CD1c-positive myeloid dendritic cell (primary cell): ENCODE measurements at regions not wholly inside any gene's neighbourhood (a gene's known extent, or its start where the extent isn't known, plus 50 kb on each side); places are given as distances from the start of the nearest gene placed in this dataset.
"Not testable (repeated sequence)": the region's sequence is repeated elsewhere in the genome, so short reads cannot be mapped to it uniquely, and the experiment has no call there.

Experiments
- DNase-seq: peaks from one replicate; pipeline ENCODE4 v3.0.0-alpha.2; 2016; ENCODE audit errors: extremely low spot score

DNA sequence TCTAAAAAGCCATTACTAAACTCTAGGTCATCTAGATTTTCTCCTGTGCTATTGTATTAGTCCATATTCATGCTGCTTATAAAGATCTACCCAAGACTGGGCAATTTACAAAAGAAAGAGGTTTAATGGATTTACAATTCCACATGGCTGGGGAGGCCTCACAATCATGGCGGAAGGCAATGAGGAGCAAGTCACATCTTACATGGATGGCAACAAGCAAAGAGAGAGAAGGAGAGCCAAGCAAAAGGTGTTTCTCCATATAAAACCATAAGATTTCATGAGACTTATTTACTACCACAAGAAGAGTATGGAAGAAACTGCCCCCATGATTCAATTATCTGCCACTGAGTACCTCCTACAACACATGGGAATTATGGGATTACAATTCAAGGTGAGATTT is 69.6 kb upstream of the CCDC6 start:
- not testable (repeated sequence) for DNase-seq

DNA sequence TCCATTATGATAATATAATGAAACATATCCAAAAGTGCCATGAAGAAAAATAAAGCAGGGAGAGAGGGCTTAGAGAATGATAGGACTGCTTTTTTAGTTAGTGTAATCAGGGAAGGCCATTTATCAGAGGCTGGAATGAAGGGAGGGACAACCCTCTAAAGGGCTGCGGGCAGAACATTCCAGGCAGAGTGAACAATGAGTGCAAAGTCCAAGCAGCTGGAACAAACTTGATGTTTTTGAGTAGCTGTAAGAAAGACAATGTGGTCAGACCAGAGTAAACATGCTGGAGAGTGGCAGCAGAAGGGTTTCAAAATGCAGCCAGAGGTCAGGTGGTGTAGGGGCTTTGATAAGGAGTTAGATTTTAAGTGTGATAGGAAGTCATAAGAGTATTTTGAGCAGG is 65.6 kb upstream of the CCDC6 start:
- DNase-seq: no peak

DNA sequence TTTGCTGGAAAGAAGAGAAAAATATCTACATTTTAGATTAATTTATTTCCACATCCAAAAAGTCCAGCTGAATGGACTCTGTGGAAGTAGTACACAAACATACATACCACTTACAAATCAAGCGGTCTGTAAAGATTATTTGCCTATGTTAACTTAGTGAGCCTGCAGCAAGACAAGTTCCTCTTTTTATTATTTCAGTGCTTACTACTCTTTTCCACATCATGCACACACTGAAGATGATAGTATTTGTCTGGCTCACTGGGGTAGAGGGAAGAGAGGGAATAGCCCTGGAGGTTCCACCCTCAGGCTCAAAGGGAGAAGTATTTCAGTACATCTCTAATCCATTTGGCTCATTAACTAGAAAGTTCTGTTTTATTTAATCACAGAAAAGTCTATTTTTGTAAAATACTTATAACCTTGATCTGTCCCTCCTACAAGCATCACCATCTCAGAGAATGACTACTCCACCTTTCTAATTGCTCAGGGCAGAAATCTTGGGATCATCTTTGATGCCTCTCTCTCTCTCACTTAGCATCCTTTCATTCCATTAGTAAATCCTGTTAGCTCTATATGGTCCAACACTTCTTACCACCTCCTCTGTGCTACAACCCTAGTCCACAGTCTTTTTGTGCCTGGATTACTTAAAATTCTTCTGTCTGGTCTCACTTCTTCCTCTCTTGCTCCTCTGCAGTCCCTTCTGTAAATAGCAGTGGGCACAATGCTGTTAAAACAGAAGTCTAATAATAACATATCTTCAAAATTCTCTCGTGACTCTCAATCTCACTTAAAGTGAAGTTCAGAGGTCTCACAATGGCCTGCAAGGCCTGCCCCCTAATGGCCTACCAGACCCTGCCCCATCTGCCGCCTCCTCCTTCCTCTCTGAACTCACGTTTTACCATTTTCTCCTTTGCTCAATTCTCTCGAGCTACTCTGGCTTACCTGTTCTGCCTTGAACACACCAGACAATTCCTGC is 64.3 kb upstream of the CCDC6 start:
- peak; percentile 9 for DNase-seq

- no peak for DNase-seq
Measured at GRCh38 chr10:59968705-59969104, 62.3 kb upstream of the CCDC6 start.

DNA sequence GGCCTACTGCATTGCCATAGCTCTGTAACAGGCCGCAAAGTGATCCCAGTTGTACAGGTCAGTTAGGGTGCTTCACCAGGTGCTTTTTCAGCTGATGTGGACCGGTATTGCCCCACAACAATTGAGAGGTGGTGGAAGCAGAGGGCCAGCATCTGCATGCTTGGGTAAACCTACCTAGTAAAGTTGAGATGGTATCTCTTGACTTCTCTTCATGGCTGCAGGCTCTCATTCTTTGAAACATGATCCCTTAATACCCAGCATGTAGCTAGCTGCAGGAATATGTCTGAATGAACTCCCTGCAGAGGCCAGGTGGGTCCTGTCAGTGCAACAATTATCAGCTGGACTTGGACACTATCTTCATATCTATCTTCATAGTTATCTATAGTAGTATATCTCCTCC is 60.7 kb upstream of the CCDC6 start:
- DNase-seq: no peak

DNA sequence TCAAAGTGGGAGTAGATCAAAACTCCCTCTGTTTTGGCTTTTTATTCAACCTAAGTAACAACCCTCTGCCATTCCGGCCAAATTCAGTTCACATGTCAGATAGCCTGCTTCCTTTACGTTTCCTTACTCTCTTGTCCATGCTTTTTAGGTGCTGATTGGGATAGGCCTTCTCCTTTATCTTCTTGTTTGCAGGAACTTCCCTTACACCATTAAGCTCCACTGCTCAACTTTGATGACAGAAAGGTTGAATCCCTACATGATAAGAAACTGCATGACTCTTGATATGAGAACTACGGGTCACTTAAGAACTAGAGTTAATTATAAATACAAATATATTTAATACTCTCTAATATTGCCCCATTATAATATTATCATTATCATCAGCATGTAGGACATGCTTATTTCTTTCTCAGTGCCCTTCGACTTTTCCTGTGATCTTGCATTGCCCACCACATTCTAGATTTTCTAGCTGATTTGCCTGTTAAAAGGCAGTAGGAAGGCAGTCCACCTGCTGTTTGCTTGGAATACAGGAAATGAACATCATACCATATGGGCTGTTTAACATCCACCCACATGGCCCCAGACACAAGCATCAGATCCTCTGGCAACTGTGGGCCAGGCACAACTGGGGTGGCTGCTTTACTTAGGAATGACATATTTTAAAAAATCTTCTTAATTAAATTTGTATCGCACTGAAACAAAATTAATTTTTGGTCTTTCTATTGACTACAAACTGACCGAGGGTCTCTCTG is 59.7 kb upstream of the CCDC6 start:
- DNase-seq: no peak

- no peak for DNase-seq
Measured at GRCh38 chr10:59962756-59963155, 56.4 kb upstream of the CCDC6 start.

DNA sequence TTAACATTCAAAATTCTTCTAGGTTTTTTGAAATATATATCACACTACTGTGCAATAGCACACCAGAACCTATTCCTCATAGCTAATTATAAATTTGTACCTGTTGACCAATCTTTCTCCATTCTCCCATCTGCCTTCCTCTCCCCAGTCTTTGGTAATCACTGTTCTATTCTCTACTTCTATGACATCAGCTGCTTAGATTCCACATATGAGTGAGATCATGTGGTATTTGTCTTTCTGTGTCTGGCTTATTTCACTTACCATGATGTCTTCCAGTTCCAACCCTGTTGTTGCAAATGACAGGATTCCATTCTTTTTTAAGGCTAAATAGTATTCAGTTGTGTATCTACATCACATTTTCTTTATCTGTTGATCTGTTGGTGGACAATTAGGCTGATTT is 54.4 kb upstream of the CCDC6 start:
- DNase-seq: no peak

DNA sequence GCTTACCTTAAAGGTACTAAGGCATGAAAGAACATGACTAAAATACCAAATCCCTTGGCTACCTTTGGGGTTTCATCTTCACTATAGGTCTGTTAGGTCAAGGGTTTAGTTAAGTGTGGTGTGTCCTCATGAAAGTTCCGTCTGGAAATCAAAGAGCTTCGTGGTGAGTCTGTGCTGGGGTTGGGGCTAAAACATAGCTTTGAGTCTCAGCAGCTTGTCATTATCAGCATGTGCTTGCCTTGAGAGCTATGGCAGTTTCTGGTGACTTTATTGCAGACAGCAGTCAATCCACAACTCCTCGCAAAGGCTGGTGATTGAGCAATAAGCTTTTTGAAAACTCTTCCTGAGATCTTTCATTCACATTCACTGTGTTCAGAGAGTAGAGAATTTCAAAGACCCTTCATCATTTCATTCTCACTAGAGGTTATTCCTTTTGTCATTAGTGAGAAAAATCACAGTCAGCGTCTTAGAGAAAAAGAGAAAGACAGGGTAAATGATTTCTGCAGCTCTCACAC is 53.2 kb upstream of the CCDC6 start:
- DNase-seq: no peak

DNA sequence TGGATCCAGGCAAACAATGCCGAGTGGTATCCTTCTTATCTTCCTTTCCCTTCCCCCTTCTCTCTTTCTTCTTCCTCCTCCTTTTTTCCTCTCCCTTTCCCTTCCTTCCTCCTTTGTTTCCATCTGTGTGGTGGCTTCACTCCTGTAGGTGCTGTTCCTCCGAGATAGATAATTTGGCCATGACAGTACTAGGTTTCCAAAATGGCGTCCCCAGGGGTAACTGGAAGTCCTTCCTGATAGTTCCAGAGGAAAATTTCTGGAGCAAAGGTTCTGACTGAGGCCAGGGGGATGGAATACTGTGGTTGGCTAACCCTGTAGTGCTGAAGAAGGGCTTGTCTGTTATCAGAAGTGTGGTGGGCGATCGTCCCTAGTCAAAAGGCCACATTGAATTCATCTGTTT is 52.5 kb upstream of the CCDC6 start:
- DNase-seq: no peak

DNA sequence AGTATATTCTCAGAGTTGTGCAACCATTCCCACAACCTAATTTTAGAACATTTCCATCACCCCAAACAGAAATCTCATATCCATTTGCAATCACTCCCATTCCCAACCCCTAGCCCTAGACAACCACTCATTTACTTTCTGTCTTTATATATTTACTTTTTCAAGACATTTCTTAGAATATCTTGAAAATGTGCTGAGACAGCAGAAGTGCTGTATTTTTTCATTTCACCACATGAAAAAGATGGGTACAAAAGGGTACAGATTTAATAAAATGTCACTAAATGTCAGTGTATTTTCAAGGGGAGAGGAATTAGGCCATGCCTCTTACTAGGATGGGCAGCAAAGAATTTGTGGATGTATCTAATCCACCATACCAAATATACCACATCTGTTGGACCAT is 51.6 kb upstream of the CCDC6 start:
- DNase-seq: no peak
